NK-92 treated with Interleukin-12 subunit alpha and Interleukin-12 subunit beta, amount 100 ng/mL, for 24 hours (cell line): ENCODE measurements at regions not wholly inside any gene's neighbourhood (a gene's known extent, or its start where the extent isn't known, plus 50 kb on each side); places are given as distances from the start of the nearest gene placed in this dataset.
"Not testable (repeated sequence)": the region's sequence is repeated elsewhere in the genome, so short reads cannot be mapped to it uniquely, and the experiment has no call there.

Experiments used
- DNase-seq: peaks from one replicate; lab custom pipeline; 2025; lab: John Stamatoyannopoulos, UW

DNA sequence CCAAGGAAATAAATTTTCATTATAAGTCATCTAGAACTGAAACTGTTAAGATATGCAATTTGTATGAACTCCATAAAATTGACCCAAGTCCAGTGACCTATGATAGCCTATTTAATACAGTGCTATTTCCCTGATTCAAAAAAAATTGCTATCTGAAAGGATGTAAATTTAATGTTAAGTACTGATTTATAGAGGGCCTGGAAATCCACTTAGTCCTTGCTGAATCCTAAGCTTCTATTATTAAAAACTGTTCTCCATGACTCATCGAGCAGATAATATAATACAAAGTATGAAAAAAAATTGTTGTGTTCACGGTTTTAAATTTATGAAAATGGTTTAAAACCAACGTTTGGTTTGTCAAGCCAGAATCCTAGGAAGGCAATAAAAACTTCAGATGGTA, 704.8 kb upstream of the AADAT start:
- no peak for DNase-seq

DNA sequence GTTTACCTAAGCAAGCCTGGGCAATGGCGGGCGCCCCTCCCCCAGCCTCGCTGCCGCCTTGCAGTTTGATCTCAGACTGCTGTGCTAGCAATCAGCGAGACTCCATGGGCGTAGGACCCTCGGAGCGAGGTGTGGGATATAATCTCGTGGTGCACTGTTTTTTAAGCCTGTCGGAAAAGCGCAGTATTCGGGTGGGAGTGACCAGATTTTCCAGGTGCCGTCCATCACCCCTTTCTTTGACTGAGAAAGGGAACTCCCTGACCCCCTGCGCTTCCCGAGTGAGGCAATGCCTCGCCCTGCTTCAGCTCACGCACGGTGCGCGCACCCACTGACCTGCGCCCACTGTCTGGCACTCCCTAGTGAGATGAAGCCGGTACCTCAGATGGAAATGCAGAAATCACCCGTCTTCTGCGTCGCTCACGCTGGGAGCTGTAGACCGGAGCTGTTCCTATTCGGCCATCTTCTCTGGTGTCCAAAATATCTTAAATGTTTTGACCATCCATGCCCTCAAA, 698.8 kb upstream of the AADAT start:
- not testable (repeated sequence) for DNase-seq

DNA sequence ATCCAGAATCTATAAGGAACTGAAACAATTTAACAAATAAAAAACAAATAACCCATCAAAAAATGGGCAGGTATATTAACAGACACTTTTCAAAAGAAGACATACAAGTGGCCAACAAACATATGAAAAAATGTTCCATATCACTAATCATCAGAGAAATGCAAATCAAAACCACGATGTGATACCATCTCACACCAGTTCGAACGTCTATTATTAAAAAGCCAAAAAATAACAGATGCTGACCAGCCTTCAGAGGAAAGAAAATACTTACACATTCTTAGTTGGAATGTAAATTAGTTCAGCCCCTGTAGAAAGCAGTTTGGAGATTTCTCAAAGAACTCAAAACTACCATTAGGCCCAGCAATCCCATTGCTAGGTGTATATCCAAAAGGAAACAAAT, 687.9 kb upstream of the AADAT start:
- no peak for DNase-seq

DNA sequence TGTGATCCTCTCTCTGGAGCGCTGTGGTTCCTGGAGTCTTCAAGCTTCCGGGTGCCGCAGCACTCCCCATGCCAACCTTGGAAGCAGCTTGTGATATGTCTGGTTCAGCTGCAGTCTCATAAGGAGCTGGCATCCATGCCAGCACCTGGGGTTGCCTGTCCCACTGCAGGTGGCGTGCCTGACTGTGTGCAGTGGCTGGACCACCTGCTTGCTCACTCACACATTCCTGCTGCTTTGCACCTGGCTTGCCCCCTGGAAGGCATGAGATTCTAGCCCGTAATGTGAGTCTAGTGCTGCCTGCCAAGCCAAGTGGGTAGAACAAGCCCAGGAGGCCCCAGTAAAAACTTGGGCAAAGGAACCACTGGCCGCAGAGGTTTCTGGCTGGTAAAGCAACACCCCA, 687.2 kb upstream of the AADAT start:
- no peak for DNase-seq

DNA sequence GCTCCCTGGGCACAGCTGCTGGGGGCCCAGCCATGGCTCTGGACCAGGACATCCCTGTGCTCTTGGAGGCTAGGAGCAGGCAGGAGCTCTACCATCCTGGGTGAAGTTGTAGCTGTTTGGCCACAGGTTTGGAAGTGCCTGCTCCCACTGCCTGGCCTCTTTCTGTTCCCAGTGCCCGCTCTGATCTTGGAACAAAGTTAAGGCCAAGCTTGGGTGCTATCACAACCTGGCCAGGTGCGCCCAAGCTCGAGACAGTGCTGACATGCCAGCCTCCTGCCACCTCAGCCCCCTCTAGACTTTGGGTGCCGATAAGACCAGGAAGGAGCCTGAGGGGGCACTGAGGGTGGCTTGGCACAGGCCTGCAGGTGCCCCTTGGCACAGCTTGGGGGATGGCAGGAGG, 686.1 kb upstream of the AADAT start:
- no peak for DNase-seq

DNA sequence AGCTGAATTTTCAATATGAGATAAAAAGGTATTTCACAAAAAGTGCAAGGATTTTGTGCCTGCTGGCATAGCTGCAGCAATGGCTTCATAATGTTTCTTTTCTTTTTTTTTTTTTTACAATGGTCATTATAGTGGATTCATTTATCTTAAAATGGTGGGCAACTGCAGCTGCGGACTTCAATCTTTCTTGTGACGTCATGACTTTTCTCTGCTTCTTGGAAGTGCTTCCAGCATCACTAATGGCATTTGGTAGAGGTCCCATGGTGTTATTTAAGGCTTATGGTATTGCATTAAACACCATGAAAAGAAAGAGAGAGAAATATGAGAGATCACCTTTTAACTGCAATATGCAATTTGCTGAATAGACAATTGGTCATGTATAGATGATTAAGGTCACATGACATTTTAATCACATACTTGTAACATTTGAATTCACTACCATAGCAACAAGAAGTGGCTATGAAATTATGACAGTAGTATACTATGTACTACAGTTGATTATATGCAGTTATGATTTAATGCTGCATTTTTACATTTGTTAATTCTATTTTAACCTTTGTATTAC, 684.0 kb upstream of the AADAT start:
- DNase-seq = no peak

DNA sequence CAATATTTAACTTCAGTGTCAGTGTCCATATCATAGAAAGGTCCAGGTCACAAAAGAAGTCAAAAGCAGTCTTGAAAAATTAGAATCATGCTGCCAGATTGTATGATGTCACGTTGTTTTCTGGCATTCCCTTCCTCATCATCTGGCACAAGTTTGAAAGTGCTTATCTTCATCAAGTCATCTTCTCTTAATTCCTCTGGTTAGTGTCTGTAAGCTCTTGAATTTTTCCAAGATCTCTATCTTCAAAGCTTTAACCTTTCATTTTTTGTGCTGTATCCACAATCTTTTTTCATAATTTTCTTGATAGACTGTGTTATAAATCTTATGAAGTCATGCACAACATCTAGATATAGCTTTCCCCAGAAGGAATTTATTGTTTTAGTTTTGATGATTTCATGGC, 682.7 kb upstream of the AADAT start:
- no peak for DNase-seq

DNA sequence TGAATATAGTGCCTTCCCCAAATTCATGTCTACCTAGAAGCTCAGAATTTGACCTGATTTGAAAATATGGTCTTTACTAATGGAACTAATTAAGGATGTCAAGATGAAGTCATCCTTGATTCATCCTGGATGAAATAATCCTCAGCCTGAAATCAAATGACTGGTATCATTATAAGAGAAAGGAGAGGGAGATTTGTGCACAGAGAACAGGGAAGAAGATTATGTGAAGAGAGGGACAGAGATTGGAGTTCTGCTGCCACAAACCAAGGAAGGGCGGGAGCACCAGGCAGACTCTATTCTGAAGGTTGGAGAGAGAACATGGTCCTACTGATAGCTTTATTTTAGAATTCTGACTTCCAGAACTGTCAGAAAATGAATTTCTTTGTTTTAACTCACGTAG, 680.9 kb upstream of the AADAT start:
- no peak for DNase-seq

DNA sequence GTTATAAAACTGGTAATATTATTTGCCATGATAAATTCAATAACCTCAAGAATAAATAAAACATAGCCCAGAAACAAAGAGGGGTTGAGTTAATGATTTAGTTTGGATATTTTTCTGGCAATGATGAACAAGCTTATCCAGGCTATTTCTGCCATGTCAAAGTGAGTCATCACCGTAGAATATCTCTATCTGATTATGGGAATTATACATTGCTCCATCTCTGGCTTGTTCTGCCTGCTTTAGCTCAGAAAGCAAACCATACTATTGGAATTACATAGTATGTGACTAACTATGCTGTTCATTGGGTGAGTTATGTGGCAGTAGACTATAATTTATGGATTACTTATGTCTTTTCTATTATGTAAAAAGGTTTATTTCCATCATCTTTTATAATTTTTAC, 680.1 kb upstream of the AADAT start:
- no peak for DNase-seq

DNA sequence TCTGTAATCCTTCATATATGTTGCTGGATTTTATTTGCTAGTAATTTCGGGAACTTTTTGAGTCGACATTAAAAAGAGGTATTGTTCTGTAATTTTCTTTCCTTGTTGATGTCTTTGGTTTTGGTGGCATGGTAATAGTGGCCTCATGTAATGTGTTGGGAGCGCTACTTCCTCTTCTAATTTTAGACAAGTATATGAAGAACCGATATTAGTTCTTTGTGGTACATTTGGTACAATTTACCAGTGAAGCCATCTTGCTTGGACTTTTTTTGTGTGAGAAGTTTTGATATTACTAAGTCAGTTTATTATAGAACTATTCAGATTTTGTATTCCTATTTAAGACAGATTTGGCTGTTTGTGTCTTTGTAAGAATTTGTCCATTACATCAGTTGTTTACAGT, 669.2 kb upstream of the AADAT start:
- no peak for DNase-seq

DNA sequence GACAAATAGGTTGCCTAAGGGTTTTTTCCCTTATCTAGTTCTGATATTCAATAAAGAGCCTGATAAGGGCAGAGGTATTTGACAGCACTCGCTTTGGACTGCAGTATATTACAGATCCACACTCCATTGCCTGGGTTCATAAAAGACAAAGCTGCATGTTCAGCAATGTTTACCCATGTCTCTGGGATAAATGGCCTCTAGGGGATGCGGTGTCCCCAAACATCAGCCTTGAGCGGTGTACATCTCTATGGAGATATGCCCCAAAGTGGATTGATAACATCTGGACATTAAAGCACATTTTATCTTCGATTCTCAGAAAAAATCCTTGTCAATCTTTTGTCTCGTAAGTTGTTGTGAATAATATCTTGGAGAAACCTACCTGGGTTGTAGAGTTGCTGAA, 660.8 kb upstream of the AADAT start:
- no peak for DNase-seq

DNA sequence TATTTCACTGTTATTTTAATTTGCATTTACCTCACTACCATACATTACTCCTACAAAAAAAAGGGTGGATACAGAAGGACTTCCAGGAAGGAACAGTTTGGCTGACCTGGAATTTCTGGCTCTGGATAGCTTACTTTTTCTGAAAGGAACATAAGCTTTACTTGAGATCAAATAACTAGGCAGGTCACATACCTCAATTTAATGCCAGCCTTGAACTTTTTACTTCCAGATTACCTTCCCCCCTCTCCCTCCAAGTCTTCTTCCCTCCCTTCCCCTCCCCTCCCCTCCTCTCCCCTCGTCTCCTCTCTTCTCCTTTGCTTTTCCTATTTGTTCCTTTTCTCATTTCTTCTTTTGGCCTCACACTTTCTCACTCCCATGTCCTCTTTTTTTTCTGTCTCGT, 659.2 kb upstream of the AADAT start:
- DNase-seq = no peak

DNA sequence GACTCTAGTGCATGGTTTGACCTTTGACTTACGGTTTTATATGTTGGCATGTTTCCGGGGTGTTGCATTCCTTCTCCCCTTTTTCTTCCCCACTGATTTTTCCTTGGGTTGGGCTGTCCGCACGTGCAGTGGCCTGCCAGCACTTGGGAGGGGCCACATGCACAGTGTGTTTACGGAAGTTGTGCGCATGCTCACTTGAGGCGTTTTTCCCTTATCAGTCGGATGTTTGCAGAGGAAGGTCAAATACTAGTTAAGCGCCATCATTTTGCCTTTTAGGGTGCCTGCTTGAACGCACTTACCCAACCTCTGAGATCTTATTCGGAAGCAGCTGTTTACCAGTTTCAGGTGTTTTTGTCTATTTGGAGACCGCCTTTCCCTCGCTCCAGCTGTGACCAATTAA, 653.9 kb upstream of the AADAT start:
- no peak for DNase-seq

DNA sequence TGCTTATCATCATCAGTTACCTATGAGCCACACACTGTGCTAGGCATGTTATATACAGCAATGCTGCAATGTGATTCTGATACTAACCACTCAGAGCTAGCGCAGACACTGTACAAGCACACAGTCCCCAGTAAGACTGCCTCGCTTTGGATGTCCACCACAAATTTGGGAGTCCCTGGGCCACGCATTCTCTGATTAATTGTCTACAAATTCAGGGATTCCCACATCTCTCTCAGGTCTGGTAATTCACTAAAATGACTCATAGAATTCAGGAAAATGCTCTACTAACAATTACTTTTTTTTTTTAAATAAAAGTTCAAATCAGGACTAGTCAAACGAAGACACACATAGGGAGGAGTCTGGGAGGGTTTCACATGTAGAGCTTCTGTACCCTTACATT, 652.1 kb upstream of the AADAT start:
- DNase-seq = no peak

DNA sequence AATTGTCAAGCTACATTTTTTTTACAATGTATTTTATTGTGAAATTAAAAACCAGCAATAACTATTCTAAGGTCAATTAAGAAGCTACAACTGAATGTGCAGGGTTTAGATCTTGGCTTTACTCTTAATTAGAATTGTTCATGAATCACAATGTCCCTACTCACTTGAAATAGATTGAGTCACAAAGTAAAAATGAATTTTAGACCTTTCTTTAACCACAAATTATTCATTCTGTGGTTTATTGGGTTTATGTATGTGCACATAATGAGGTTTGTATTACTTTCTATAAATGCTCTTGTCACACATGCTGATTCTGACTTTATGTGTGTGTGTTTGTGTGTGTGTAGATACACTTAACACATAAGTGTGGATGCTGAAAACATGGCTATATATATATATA, 647.0 kb upstream of the AADAT start:
- no peak for DNase-seq

DNA sequence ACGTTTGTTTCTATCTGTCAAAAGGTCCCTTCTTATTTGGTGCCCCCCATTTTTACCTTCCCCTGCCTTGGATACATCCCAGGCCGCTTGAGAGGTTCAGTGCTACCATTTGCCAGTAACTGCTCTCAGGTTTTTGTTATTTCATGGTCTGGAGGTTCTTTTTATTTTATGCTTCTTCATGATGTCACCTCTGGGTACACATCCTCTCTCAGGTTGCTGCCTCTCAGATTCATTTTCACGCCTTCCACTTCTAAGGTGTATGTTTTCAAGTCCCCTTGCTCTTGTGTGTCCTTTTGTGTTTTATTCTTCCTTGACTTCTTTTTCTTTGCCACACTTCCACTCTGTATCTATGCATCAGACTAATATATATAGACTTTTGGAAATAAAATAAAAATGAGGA, 640.1 kb upstream of the AADAT start:
- DNase-seq = no peak

DNA sequence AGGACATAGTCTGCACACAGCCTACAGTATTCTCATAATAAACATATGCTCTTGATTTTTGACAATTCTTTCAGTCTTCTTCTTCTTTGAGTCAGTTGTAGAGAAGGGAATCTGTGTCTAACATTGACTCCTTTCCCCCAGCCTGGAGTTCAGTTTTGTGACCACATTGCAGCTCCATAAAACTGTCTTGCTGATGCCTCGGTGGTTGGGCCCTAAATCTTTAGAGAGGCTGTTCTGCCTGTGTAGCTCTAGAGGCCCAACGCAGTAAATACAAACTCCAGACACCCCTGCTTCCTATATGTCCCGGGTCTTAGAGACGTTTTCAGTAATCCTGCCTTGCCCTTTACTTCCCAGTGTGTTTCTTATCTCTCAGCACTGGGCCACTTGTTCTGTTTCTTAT, 639.5 kb upstream of the AADAT start:
- no peak for DNase-seq

DNA sequence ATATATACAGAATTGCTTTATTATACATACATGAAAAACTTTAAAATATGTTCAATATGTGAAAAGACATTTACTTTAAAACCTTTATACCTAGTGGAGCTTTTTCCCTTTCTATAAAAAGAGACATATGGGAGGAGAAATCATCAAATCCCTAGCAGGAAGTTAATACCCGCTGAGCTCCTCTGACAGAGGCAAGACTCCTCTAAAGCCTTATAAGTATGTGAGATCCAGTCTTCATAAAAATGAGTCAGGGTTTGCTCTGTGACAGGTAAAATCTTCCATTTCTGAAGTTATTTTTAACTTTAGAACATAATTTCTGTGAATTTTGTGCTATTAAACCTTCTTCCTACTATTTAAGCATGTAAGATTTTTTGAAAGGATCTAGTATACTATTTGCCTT, 634.4 kb upstream of the AADAT start:
- no peak for DNase-seq

DNA sequence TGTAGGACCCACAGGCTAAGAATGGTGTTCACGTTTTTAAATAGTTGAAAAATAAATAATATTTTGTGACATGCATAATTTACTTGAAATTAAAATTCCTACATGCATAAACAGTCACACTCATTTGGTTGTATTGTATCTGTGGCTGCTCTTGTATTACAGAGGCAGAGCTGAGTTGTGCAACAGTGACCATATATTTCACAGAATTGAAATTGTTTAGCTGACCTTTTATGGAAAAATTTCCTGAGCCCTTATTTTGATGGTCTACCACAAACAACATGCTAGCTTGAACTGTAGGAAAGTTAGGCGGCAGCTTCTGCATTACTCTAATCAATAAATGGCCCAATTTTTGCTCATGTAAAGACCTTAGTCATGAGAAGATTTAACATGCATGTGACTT, 633.4 kb upstream of the AADAT start:
- no peak for DNase-seq

DNA sequence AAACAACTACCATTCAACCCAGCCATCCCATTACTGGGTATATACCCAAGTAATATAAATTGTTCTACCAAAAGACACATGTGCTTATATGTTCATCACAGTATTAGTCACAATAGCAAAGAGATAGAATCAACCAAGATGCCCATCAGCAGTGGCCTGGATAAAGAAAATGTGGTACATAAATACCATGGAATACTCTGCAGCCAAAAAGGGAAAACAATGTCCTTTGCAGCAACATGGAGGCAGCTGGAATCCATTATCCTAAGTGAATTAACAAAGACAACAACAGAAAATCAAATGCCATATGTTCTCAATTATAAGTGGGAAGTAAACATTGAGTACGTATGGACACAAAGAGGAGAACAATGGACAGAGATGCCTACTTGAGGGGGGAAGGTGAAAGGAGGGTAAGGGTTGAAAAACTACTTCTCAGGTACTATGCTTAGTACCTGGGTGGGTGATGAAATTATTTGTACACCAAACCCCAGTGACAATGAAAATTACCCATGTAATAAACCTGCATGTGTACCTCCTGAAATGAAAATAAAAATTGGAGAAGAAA, 632.1 kb upstream of the AADAT start:
- no peak for DNase-seq

DNA sequence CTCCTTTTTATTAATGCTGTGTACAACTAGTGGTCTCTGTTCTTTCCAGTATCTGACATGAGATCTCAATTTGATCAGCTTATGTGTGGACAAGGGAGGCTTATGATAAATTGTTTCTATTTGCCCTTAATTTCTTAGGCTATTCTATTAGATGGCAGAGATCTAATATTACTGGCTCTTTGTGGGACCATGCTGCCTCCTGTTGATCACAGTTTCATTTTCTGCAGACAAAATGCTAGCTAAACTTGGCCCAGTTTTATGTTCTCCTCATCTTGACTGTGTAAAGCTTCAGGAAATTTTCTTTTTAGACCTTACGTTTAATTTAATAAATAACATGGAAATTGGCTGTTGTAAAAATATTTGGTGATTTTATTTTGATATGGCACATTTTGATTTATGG, 627.1 kb upstream of the AADAT start:
- DNase-seq = no peak

DNA sequence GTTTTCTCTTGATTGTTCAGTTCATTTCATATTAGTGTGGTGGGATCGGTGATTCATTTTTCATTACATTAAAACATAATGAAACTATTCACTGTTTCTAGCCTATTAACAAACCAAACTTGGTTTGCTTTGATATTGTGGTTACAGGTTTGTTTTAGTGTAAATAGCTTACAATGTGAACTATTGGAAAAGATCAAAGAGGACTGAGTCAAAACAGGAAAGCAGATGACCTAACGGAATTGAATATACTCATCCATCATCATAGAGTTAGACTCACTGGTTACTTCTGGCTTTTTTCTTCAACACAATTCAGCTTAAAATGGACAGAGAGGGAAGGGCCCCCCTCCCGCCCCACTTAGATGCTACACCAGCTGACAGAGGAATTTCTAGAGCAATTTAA, 616.2 kb upstream of the AADAT start:
- DNase-seq = no peak

DNA sequence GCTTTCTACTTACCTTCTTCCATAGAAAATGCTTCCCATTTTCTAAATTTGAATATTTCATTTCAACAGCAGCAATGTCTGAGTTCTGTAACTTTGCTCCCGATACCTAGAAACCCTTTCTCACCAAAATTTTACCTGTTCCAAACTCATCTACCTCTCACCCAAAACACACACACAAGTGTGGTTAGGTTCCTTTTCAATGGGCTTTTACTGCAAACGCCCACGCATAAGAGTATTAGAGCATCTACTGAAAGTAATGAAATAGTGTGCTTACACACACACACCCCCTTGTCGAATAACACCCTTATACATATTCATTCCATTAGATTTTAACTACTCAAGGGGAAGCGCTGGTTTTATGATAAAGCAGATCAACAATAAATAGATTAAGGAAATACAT, 610.3 kb upstream of the AADAT start:
- DNase-seq = no peak

DNA sequence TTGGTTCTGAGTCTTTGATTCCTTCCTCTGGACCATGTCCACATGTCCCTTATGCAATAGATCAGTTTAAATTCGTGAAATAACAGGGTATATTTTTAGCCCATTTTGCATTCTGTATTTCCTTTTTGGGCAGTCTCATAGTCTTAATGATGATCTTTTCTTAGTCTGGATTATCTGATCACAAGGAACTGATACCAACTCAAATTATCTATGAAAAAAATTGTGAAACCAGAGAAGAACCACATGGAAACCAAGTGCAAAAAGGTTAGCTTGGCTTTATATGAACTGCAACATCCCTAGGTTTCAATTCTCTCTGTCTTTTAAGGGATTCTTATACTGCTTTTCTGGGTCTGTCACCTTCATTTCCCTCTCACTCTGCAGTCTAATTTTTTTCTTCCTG, 608.6 kb upstream of the AADAT start:
- no peak for DNase-seq

DNA sequence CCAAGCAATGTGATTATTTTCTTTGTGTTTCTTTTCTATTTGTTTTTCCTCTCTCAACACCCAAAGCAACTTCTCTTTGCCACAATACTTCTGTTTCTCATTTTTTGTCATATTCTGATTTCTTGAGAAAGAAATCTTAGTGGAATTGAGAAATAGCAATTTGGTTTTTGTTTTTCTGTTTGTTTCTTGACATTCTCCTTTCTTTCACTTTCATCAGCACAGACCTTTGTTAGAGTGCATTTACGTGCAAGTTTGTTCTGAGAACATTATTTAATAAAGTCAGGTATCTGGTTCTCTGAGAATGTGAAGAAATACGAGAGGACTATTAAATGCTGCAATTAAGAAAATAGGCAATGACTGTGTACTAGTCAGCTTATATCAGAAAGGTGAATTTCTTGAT, 608.1 kb upstream of the AADAT start:
- no peak for DNase-seq
